Breast epithelium (tissue), 3 donors: ENCODE measurements at regions not wholly inside any gene's neighbourhood (a gene's known extent, or its start where the extent isn't known, plus 50 kb on each side); places are given as distances from the start of the nearest gene placed in this dataset.

Source experiments
- POLR2A ChIP-seq: fragments of 450-650 bp; IDR thresholded peaks from one replicate; pipeline ENCODE4 v1.6.1; 2016; ENCODE audit warnings: antibody characterized with exemption, mild to moderate bottlenecking, moderate library complexity
- TF ChIP-seq, protein P1 (sequence below), 3 donors: fragments of 450-650 bp; IDR thresholded peaks; one replicate each; pipeline ENCODE4 v1.5.1; 2016 to 2017; ENCODE audit warnings: antibody characterized with exemption in 3 of 3, mild to moderate bottlenecking in 3 of 3, moderate library complexity in 3 of 3

DNA sequence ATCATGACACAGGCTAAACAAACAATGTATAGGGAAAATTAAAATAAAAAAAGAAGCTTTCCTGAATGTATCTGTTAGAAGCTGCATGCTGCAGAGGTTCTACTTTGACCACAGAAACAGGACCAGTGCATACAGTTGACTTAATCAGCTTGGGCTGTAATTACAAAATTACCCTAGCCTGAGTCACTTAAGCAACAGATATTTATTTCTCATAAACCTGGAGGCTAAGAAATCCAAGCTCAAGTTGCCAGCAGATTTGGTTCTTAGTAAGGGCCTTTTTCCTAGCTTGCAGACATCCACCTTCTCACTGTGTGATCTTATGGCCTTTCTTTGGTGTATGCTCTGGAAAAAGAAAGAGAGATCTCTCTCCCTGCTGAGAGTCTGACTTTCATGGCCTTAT, 946.5 kb upstream of the RAG2 start:
- TF ChIP-seq, protein P1, sequence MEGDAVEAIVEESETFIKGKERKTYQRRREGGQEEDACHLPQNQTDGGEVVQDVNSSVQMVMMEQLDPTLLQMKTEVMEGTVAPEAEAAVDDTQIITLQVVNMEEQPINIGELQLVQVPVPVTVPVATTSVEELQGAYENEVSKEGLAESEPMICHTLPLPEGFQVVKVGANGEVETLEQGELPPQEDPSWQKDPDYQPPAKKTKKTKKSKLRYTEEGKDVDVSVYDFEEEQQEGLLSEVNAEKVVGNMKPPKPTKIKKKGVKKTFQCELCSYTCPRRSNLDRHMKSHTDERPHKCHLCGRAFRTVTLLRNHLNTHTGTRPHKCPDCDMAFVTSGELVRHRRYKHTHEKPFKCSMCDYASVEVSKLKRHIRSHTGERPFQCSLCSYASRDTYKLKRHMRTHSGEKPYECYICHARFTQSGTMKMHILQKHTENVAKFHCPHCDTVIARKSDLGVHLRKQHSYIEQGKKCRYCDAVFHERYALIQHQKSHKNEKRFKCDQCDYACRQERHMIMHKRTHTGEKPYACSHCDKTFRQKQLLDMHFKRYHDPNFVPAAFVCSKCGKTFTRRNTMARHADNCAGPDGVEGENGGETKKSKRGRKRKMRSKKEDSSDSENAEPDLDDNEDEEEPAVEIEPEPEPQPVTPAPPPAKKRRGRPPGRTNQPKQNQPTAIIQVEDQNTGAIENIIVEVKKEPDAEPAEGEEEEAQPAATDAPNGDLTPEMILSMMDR (IDR thresholded peaks at IDR 0.05), result no peak
- no peak for TF ChIP-seq POLR2A
